ENCODE measurements at regions not wholly inside any gene's neighbourhood (a gene's known extent, or its start where the extent isn't known, plus 50 kb on each side); places are given as distances from the start of the nearest gene placed in this dataset.

DNA sequence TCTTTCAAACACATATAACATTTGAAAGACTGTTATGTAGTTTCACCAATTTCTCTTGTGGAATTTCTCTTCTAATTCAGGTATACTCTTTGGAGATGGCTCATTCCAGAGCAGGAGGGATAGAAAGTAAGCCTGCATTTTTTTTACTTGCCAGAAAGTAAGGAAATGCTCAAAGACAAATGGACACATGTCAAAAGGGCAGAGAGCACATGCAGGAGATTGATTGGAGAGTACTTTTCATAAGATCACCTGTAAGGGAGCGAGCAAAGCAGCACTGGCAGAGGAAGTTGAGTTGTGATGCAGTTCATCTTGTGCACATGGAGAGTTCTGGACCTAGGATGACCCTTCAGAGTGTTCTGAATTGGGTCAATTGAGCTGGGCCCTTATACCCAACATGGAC is 51.4 kb upstream of the FBXO33 start:
- no peak for TF ChIP-seq CTCF (IDR thresholded peaks at IDR 0.05; ENCODE audit: insufficient read depth, low read length, poor library complexity, severe bottlenecking)
- no peak for TF ChIP-seq EZH2phosphoT487 (conservative IDR thresholded peaks at IDR 0.05; ENCODE audit: low read length)
